Ishikawa (cell line): ENCODE measurements at regions not wholly inside any gene's neighbourhood (a gene's known extent, or its start where the extent isn't known, plus 50 kb on each side); places are given as distances from the start of the nearest gene placed in this dataset.

Experiments used
- CEBPB ChIP-seq: IDR thresholded peaks from 2 replicates; pipeline ENCODE4 v1.6.1; 2012
- CREB1 ChIP-seq: IDR thresholded peaks from 2 replicates; pipeline ENCODE4 v1.6.1; 2012; ENCODE audit warnings: low read depth
- EGR1 ChIP-seq: IDR thresholded peaks from 2 replicates; pipeline ENCODE4 v1.6.1; 2012
- EP300 ChIP-seq: IDR thresholded peaks from 2 replicates; pipeline ENCODE4 v1.6.1; 2012; ENCODE audit warnings: borderline replicate concordance
- FOXM1 ChIP-seq: IDR thresholded peaks from 2 replicates; pipeline ENCODE4 v1.6.1; 2012; ENCODE audit warnings: low read depth, borderline replicate concordance
- NFIC ChIP-seq: IDR thresholded peaks from 2 replicates; pipeline ENCODE4 v1.6.1; 2012
- RAD21 ChIP-seq: IDR thresholded peaks from 2 replicates; pipeline ENCODE4 v1.6.1; 2012; ENCODE audit warnings: low read depth
- TAF1 ChIP-seq: IDR thresholded peaks from 2 replicates; pipeline ENCODE4 v1.6.1; 2012; ENCODE audit warnings: low read depth, mild to moderate bottlenecking
- TCF12 ChIP-seq: IDR thresholded peaks from 2 replicates; pipeline ENCODE4 v1.6.1; 2012; ENCODE audit warnings: low read depth
- USF1 ChIP-seq: IDR thresholded peaks from 2 replicates; pipeline ENCODE4 v1.6.1; 2012
- YY1 ChIP-seq: IDR thresholded peaks from 2 replicates; pipeline ENCODE4 v1.6.1; 2012; ENCODE audit warnings: low read depth
- TF ChIP-seq, protein P1 (sequence below): IDR thresholded peaks from 2 replicates; pipeline ENCODE4 v1.6.1; 2012; ENCODE audit warnings: low read depth, mild to moderate bottlenecking
- TF ChIP-seq, protein P2 (sequence below): IDR thresholded peaks from 2 replicates; pipeline ENCODE4 v1.6.1; 2012

GRCh38 chr6:95242560-95242959 lies 334.8 kb upstream of the MANEA start:
- no peak for TF ChIP-seq RAD21
- TF ChIP-seq YY1, result no peak
- TF ChIP-seq CREB1, result no peak
- no peak for TF ChIP-seq EP300
- TF ChIP-seq, protein P1, sequence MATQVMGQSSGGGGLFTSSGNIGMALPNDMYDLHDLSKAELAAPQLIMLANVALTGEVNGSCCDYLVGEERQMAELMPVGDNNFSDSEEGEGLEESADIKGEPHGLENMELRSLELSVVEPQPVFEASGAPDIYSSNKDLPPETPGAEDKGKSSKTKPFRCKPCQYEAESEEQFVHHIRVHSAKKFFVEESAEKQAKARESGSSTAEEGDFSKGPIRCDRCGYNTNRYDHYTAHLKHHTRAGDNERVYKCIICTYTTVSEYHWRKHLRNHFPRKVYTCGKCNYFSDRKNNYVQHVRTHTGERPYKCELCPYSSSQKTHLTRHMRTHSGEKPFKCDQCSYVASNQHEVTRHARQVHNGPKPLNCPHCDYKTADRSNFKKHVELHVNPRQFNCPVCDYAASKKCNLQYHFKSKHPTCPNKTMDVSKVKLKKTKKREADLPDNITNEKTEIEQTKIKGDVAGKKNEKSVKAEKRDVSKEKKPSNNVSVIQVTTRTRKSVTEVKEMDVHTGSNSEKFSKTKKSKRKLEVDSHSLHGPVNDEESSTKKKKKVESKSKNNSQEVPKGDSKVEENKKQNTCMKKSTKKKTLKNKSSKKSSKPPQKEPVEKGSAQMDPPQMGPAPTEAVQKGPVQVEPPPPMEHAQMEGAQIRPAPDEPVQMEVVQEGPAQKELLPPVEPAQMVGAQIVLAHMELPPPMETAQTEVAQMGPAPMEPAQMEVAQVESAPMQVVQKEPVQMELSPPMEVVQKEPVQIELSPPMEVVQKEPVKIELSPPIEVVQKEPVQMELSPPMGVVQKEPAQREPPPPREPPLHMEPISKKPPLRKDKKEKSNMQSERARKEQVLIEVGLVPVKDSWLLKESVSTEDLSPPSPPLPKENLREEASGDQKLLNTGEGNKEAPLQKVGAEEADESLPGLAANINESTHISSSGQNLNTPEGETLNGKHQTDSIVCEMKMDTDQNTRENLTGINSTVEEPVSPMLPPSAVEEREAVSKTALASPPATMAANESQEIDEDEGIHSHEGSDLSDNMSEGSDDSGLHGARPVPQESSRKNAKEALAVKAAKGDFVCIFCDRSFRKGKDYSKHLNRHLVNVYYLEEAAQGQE, result no peak
- no peak for TF ChIP-seq NFIC
- TF ChIP-seq FOXM1, result no peak
- no peak for TF ChIP-seq TCF12
- TF ChIP-seq, protein P2, sequence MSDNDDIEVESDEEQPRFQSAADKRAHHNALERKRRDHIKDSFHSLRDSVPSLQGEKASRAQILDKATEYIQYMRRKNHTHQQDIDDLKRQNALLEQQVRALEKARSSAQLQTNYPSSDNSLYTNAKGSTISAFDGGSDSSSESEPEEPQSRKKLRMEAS, result no peak
- TF ChIP-seq TAF1, result no peak
- TF ChIP-seq CEBPB, result no peak
- TF ChIP-seq USF1, result no peak
- no peak for TF ChIP-seq EGR1
